NCI-H1417 (cell line): ENCODE measurements at regions not wholly inside any gene's neighbourhood (a gene's known extent, or its start where the extent isn't known, plus 50 kb on each side); places are given as distances from the start of the nearest gene placed in this dataset.
"Not testable (repeated sequence)": the region's sequence is repeated elsewhere in the genome, so short reads cannot be mapped to it uniquely, and the experiment has no call there.

Experiments used
- DNase-seq, 3 experiments: peaks; one replicate each; lab custom pipeline; 2025; lab: John Stamatoyannopoulos, UW

- no peak for DNase-seq
Observed at GRCh38 chr12:126907900-126908764, 1358.8 kb upstream of the TMEM132C start.

DNA sequence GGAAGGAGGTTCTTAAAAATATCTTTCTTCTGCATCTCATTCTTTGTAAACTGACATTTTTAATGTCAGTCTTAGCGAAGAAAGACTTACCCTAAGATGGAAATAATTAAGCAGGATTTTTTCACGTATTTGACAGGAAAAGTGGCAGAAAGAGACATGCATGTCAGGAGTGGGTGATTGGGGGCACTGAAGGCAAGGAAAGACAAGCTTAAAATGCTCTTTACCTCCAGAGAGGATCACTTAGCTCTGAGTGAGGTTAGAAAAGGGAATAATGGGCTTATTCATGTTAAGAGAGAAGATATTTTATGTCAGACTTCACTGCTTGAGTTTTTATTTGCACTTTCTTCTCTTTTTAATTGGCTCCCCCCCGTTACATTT is 1358.2 kb upstream of the TMEM132C start:
- no peak for DNase-seq

DNA sequence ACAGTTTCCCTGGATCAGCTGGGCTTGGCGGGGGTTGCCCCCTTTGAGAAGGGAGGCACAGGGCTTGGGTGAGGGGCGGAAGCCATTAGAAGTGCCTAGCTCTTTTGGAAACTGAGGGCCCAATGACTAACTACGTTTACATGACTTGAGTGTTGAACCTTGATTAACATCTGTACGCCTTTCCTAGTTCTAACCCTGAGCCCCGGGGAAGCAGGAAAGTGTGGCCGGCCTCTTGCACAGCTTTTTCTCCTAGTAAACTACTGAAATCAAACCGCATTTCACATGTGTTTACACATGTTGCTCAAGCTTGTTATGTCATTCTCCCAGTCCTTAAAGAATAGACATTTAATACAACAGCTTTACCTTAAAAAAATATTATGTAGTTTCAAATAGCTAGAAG is 1356.4 kb upstream of the TMEM132C start:
- no peak for DNase-seq

DNA sequence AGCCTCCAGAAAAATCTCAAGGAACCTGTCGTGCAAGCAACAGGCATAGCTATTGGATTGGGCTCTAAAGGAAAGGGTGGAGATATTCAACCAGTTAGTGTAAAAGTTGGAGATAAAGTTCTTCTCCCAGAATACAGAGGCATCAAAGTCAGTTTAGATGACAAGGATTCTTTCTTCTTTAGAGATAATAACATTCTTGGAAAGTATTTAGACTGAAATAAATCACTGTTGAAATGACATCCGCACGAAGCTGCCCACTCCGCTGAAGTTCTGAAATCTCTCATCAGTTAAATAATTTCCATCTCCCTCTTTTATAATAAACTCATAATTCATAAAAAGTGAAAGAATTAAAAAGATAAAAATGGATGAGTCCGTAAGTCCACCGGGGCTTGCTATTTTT is 1354.9 kb upstream of the TMEM132C start:
- no peak for DNase-seq

- no peak for DNase-seq
Observed at GRCh38 chr12:126914170-126914793, 1352.7 kb upstream of the TMEM132C start.

GRCh38 chr12:126915309-126915708 is 1351.7 kb upstream of the TMEM132C start:
- DNase-seq: no peak

DNA sequence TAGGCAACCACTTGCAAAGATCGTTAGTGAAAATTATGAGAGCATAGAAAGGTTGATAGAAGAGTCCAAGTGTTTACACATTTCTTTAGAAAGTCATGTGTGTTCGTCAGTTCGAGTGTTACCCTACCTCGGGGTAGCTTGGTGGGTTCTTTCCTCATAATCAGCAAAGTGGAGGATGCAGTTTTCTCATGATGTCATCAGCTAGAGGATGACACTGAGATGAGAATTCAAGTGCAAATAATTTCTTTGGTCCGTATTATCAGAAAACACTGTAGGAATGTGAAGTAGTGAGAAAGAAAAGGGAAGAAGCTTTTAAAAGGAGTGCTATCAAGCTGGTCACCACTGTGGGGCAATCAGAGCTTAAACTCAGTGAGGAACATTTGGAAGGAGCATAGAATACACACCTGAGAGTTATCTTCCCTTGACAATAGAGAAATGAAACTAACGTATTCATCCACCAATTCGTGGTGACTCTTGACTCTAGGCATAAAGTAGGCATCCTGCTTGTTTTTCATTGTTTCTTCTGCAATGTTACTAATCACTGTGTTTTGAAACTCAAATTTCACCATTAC is 1340.9 kb upstream of the TMEM132C start:
- DNase-seq: peak in 1 of 3 experiments; percentile 23

DNA sequence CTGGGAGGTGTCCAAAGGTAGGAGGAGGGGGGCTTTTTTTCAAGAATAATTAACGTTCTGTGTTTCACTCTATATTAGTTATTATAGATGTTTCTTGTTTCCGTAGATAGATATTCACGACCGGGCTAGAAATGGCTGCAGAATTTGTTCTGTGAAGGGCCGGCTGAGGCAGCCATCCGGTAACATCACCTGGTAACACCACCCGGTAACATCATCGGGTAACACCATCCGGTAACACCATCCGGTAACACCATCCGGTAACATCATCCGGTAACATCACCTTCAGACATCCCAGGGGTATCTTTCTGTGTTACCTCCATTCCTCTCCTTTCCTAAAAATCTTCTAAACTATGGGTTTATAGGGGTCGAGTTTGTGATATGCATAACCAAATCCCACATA is 1336.7 kb upstream of the TMEM132C start:
- DNase-seq: no peak

DNA sequence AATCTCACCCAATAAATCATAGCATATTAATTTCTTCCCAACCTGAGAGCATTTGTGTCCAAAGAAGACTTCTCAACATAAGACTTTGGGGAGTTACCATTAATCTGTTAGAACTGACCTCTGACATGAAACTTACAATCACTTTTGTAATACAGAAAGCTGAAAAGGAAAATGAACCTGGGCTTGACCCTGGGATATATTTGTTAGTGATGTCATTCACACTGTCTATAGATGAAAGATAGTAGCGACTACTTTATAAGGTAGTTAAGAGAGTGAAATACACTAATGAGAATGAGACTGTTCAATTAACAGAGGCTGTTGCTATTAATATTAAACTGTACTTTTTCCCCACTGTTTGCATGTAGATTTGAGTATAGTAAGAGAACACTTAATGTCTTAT is 1334.8 kb upstream of the TMEM132C start:
- DNase-seq: no peak

- DNase-seq: no peak
Observed at GRCh38 chr12:126935435-126935834, 1331.5 kb upstream of the TMEM132C start.

GRCh38 chr12:126936181-126936851 is 1330.7 kb upstream of the TMEM132C start:
- DNase-seq: no peak

DNA sequence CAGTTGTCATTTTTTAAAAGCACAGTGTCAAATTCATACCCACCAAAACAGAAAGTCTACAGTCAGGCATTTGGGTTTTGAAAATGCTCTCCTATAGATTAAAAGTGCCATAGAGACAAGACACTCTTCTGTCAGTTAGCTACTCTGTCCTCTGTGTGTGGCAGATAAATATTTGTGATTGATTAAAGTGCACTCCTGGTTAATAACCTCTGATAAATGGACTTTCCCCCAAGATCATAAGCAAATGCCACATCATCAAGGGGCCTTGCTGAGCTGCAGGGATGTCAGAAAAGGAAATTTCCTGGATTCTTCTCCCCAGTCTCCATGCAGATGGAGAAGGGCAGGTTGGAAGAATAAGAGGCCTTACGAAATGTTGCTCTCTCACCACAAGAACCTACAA is 1329.5 kb upstream of the TMEM132C start:
- DNase-seq: no peak

- DNase-seq: no peak
Observed at GRCh38 chr12:126944684-126945083, 1322.3 kb upstream of the TMEM132C start.

- not testable (repeated sequence) for DNase-seq
Observed at GRCh38 chr12:126946958-126947357, 1320.0 kb upstream of the TMEM132C start.

GRCh38 chr12:126949558-126949957 is 1317.4 kb upstream of the TMEM132C start:
- no peak for DNase-seq

DNA sequence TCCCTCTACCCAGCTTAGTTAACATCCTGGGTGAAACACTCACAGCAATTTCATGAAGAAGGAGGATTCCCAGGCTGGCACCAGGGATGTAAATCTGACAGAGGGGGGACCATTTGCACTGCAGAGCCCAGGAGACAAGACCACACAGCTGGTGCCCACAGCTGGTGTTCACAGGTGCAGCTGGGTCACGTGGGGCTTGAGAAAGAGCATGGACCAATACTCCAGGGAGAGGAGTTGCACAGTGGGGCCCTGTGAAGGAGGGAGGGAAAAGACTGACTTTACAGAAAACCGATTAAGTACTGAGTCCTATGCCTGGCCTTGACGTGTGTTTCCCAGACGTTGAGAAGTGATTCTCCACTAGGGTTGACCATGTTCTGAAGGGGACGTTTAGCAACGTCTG is 1316.7 kb upstream of the TMEM132C start:
- DNase-seq: no peak

GRCh38 chr12:126952096-126953007 is 1314.6 kb upstream of the TMEM132C start:
- DNase-seq: no peak

GRCh38 chr12:126953365-126953889 is 1313.5 kb upstream of the TMEM132C start:
- DNase-seq: no peak

DNA sequence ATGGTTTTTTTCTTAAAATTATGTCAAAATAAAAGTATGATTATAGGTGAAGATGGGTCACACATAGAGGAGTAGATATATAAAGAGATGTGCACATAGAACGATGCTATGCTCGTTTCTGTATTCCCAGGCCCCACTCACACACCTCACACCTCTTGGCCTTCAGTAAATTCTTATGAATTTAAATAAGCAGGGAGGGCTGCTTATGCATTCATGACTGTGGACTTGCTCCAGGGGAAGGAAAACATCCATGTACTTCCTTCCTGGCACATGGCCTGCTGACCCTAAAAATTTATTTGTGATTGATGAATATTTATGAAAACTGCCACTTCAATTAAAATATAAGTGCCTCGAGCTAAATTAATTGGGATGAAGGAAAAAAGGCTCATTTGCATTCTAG is 1306.7 kb upstream of the TMEM132C start:
- DNase-seq: no peak

DNA sequence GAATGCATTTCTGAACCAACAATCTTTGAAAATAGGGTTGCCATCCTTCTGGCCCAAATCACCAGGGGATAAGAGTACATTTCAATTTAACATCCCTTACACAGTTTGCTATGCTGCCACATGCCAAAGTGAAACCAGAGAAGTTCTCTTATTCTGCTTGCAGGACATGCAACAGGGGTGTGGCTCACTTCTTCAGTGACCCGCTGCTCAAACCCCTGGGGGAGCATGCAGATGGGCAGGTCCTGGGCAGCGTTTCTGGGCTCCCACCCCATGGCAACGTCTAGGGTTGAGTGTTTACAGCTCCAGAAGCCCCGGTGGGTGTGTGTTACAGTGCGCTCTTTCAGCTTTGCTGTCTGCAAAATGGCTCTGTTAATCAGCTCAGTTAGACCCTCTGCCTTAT is 1306.3 kb upstream of the TMEM132C start:
- no peak for DNase-seq

- DNase-seq: no peak
Observed at GRCh38 chr12:126963825-126964224, 1303.1 kb upstream of the TMEM132C start.
